Lower lobe of right lung (tissue), 2 donors: ENCODE measurements at regions not wholly inside any gene's neighbourhood (a gene's known extent, or its start where the extent isn't known, plus 50 kb on each side); places are given as distances from the start of the nearest gene placed in this dataset.

Source experiments
- ATAC-seq, 2 donors: fragments of 200-7000 bp; cut with Tn5 transposase; one replicate each; pipeline ENCODE4 v1.9.1; 2020 to 2022; ENCODE audit warnings: mild to moderate bottlenecking in 2 of 2, moderate library complexity in 2 of 2
- DNase-seq: peaks from one replicate; pipeline ENCODE4 v3.0.0-alpha.2; 2020
- H3K27ac ChIP-seq: fragments of 200-600 bp; one replicate; pipeline ENCODE4 v1.8.0; 2022
- H3K27me3 ChIP-seq: fragments of 200-600 bp; one replicate; pipeline ENCODE4 v1.8.0; 2022; ENCODE audit warnings: low read depth
- H3K36me3 ChIP-seq: fragments of 200-600 bp; one replicate; pipeline ENCODE4 v1.8.0; 2022; ENCODE audit warnings: mild to moderate bottlenecking
- H3K4me1 ChIP-seq: fragments of 200-600 bp; one replicate; pipeline ENCODE4 v1.8.0; 2022
- H3K4me3 ChIP-seq: fragments of 200-600 bp; one replicate; pipeline ENCODE4 v1.8.0; 2022; ENCODE audit warnings: mild to moderate bottlenecking
- H3K9me3 ChIP-seq: fragments of 200-600 bp; one replicate; pipeline ENCODE4 v1.8.0; 2022
- CTCF ChIP-seq: fragments of 200-600 bp; IDR thresholded peaks from one replicate; pipeline ENCODE4 v1.8.0; 2022; ENCODE audit warnings: antibody characterized with exemption, mild to moderate bottlenecking
- intact Hi-C: fragments of 100-400 bp; cut with DNase I; formaldehyde crosslinking; loops from one replicate; pipeline ENCODE4 v1.11.0; 2022
- donor health status: DM: no; HTN: yes; CAD: no; lungs with severe emphysema.

- H3K9me3 ChIP-seq, result no peaks in the 10 kb centered on the region
- H3K36me3 ChIP-seq, result no peaks in the 10 kb centered on the region
- intact Hi-C loops, result no loop called here
- peak; percentile 84 for DNase-seq
- peak; percentile 95 to 96 for ATAC-seq
- H3K27me3 ChIP-seq, result no peaks in the 10 kb centered on the region
- TF ChIP-seq CTCF, result no peak
- no peak overlapping the region for H3K4me3 ChIP-seq
- peaks cover 48% of the 10 kb centered on the region for H3K4me1 ChIP-seq
- H3K27ac ChIP-seq, result peak overlapping the region; percentile 77
Measured at GRCh38 chr11:130653838-130654636, 205.6 kb downstream of the ADAMTS15 start.

GRCh38 chr11:130655300-130655699 lies 206.9 kb downstream of the ADAMTS15 start:
- H3K27ac ChIP-seq, result no peak overlapping the region
- intact Hi-C loops, result no loop called here
- no peak for DNase-seq
- H3K9me3 ChIP-seq, result no peaks in the 10 kb centered on the region
- ATAC-seq, result no peak
- no peaks in the 10 kb centered on the region for H3K36me3 ChIP-seq
- no peak for TF ChIP-seq CTCF
- H3K4me3 ChIP-seq, result no peak overlapping the region
- H3K27me3 ChIP-seq, result no peaks in the 10 kb centered on the region
- peaks cover 38% of the 10 kb centered on the region for H3K4me1 ChIP-seq

DNA sequence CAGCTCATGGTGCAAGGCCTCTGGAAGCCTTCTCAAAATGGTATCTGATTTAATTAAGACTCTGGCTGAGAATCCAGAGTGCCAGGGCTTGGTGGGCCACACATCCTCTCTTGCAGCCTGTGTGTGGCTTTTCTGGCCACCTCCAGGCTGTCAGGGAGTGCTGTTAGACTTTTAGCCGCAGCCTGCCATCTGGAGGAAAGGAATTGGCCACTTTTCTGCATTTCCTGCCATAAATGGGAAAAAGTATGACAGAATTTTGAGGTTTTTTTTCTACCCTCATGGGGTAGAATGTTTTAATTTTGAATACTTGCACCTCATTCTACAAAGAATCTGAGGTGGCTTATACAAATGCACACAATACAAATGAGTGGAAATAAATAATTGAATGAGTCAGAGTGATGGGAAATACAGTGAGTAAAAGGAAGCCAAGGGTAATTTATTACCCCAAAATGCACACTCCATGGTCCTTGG lies 218.4 kb downstream of the ADAMTS15 start:
- intact Hi-C loops, result no loop called here

GRCh38 chr11:130668751-130669150 lies 220.3 kb downstream of the ADAMTS15 start:
- intact Hi-C loops, result no loop called here
- DNase-seq (no peak), ATAC-seq (no peak)
- no peaks in the 10 kb centered on the region for H3K36me3 ChIP-seq
- TF ChIP-seq CTCF, result no peak
- H3K4me1 ChIP-seq, result no peaks in the 10 kb centered on the region
- H3K27ac ChIP-seq, result no peak overlapping the region
- no peaks in the 10 kb centered on the region for H3K27me3 ChIP-seq
- no peak overlapping the region for H3K4me3 ChIP-seq
- H3K9me3 ChIP-seq, result no peaks in the 10 kb centered on the region

More for the DNA sequence above, 218.4 kb downstream of the ADAMTS15 start:
- H3K4me1 ChIP-seq, result no peaks in the 10 kb centered on the region
- H3K27me3 ChIP-seq, result no peaks in the 10 kb centered on the region
- no peak overlapping the region for H3K27ac ChIP-seq
- ATAC-seq (peak in 1 of 2 donors; percentile 24), DNase-seq (no peak)
- no peak overlapping the region for H3K4me3 ChIP-seq
- no peak for TF ChIP-seq CTCF
- H3K36me3 ChIP-seq, result no peaks in the 10 kb centered on the region
- H3K9me3 ChIP-seq, result no peaks in the 10 kb centered on the region

- no peaks in the 10 kb centered on the region for H3K4me1 ChIP-seq
- no peaks in the 10 kb centered on the region for H3K36me3 ChIP-seq
- ATAC-seq, result no peak
- no peak for DNase-seq
- no peak overlapping the region for H3K27ac ChIP-seq
- H3K27me3 ChIP-seq, result no peaks in the 10 kb centered on the region
- no peak for TF ChIP-seq CTCF
- H3K9me3 ChIP-seq, result no peaks in the 10 kb centered on the region
- intact Hi-C loops, result no loop called here
- no peak overlapping the region for H3K4me3 ChIP-seq
Measured at GRCh38 chr11:130670200-130670599, 221.8 kb downstream of the ADAMTS15 start.
